HG03432 (cell line): ENCODE measurements at regions not wholly inside any gene's neighbourhood (a gene's known extent, or its start where the extent isn't known, plus 50 kb on each side); places are given as distances from the start of the nearest gene placed in this dataset.

Experiments used
- ATAC-seq: cut with Tn5 transposase; IDR thresholded peaks from one replicate; pipeline ENCODE4 v1.9.1; 2021; ENCODE audit warnings: mild to moderate bottlenecking, moderate library complexity; ENCODE audit not compliant: unreplicated experiment

- no peak for ATAC-seq
Measured at GRCh38 chr4:42328978-42329377, 68.3 kb upstream of the SHISA3 start.

DNA sequence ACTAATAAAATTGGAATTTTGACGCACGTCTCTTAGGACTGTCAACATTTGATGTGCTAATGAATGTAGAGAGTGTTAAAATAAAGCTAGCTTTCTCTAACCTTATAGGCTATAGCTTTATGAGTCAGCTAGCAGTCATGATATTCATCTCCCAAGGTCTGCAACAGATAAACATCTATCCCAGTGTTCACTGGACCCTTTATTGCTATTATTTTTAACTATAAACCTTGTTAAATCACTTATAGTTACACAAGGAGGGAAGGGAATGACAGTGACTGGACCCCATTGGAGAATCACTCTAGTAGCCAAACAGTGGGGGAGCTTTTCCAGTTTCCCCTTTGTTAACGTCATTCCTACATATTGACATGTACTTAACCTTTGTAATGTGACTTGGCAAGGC, 67.9 kb upstream of the SHISA3 start:
- no peak for ATAC-seq

- ATAC-seq: no peak
Measured at GRCh38 chr4:42330002-42330592, 67.2 kb upstream of the SHISA3 start.

GRCh38 chr4:42331040-42331439, 66.2 kb upstream of the SHISA3 start:
- ATAC-seq: no peak

DNA sequence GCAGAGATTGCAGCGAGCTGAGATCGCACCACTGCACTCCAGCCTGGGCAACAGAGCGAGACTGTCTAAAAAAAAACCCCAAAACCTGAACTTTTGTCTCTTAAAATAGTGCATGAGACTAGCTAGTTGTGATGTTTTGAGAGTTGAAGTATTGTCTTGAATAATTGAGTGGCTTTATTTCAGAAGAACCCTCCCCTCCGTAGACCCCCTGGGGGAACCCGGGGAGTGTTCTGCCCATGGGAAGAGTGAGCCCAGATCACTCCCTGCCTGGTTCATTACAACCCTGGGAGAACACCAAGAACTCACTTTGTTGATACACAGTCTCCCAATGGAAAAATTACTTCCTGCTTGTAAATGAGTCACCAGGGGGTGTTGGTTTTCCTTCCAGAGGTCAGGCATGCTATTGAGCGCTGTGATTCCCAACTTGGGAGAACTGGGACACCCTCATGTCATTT, 65.3 kb upstream of the SHISA3 start:
- ATAC-seq: peak; percentile 74

DNA sequence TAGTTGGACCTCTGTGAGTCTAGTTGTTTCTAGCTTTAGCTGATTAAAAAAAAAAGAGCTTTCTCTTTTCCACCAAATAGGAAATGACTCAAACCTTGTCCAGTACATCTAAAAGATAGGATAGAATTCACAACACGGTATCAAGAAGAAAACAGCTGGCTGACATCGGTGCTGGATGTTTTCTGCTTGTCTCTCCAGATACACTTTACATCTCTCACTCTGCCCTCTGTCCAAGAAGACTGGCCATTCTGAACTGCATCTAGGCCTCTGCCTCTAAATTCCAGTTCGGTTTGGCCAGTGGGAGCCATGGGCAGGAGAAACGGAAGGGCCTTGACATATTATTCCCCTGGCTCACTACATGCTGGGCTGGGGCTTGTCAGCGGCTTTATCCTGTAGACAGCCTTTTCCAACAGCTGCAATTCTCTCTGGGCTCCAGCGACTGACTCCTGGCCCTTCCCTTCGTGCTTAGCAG, 57.3 kb upstream of the SHISA3 start:
- ATAC-seq: no peak

- no peak for ATAC-seq
Measured at GRCh38 chr4:42341518-42342026, 55.7 kb upstream of the SHISA3 start.

DNA sequence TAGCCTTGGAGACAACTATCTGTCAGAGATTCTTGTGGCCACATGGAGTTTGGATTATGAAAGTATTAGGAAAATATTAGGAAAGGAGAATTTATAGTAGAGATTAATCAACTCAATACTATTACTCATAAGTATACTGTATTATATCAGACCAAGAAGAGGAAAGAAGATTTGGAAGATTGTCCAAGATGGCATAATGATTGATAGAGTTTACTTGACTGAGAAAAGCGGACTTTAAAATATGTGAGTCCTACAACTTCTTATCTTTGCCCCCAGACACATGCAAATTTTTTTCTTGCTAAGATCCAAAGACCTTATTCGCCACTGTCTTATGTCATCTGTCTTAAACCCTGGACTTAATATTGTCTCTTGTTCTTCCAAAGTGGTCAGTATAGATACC, 54.8 kb upstream of the SHISA3 start:
- ATAC-seq: no peak

DNA sequence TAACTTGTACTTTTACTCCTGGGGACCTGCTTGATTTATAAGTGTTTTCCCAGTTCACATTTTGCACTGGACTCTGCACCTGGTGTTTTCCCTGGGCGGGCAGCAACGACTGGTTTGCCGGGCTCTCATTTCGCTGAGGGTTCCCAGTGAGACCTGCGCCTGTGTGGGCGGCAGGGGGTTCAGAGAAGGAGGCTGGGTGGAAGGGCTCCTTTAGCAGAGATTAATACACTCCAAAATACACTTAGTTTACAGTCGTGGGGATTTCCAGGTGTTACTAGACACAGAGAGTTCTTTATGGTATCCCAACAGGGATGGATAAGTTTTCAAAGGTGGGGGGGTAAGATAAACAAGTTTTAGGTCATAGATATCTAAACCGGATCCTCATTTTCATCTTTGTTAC, 53.0 kb upstream of the SHISA3 start:
- ATAC-seq: peak; percentile 78

- ATAC-seq: no peak
Measured at GRCh38 chr4:42344749-42345148, 52.5 kb upstream of the SHISA3 start.

DNA sequence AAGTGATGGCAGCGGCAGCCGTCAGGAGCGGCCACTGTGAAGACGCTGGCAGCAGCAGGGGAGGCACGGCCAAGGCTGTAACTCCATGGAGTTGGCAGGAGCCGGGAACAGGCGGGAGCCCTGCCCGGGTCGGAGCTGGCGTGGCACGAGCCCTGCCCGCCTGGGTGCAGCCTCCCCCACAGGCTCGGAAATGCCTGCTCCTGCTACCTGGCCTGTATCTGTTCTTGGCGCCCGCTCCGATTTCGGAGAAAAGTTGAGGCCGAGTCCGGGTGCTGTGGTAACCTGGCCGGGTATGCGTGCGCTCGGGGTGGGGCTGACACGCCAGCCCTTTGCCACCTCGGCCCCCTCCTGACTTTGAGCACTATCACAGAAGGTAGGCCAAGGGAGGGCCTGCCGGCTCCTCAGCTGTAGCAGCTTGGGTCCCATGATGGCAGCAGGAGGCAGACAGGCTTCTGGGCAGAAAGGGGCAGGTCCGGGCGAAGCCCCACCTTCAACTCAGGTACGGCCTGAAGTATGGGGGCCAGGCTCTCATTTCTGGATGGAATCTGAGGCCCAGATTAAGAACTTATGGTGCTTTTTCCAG, 51.2 kb upstream of the SHISA3 start:
- no peak for ATAC-seq

GRCh38 chr4:42347076-42347475, 50.2 kb upstream of the SHISA3 start:
- ATAC-seq: no peak
